RWPE1 (cell line): ENCODE measurements at regions not wholly inside any gene's neighbourhood (a gene's known extent, or its start where the extent isn't known, plus 50 kb on each side); places are given as distances from the start of the nearest gene placed in this dataset.

Experiments used
- CTCF ChIA-PET: fragments of 350-600 bp; sonication (Branson Sonifier 250); formaldehyde crosslinking; extraction: SDS; loops from one replicate; lab custom pipeline; 2021; lab: Yijun Ruan, JAX
- POLR2A ChIA-PET: fragments of 400-600 bp; formaldehyde crosslinking; extraction: SDS; loops from one replicate; lab custom pipeline; 2020; ENCODE audit warnings: antibody characterized with exemption; ENCODE audit not compliant: low non-redundant PET; lab: Yijun Ruan, JAX
- DNase-seq: peaks from one replicate; pipeline ENCODE4 v3.0.0; 2012; ENCODE audit warnings: low spot score
- H3K27ac ChIP-seq: fragments of 450-650 bp; 2 replicates; pipeline ENCODE4 v1.5.1; 2017
- CTCF ChIP-seq: fragments of 450-650 bp; conservative IDR thresholded peaks from 2 replicates; pipeline ENCODE4 v1.5.1; 2017; ENCODE audit warnings: low read depth, mild to moderate bottlenecking

GRCh38 chr3:135326851-135327250 lies 531.8 kb downstream of the EPHB1 start:
- no peak overlapping the region for H3K27ac ChIP-seq
- POLR2A ChIA-PET = no interaction called here
- TF ChIP-seq CTCF = no peak
- no peak for DNase-seq
- CTCF ChIA-PET = no interaction called here

GRCh38 chr3:135328036-135328435 lies 533.0 kb downstream of the EPHB1 start:
- no peak for DNase-seq

DNA sequence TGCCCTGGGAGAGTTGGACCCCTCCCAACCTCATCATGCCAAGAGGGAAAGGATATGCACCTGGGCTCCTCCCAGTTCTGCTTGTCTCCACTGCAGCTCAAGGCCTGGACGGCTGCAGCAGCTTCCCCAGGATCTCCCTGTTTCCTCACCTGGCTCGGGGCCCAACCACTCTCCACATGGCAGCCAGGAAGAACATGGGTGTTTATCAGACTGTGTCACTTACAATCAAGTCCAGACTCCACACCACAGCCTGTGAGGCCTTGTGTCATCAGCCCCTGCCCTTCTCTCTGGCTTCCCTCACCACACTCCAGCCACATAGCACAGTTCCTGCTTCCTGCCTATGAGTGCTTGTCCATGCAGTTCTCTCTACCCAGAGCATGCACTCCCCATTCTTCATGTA lies 534.4 kb downstream of the EPHB1 start:
- no peak for DNase-seq
- ChIA-PET POLR2A (no interaction called here), CTCF (no interaction called here)

More at GRCh38 chr3:135328036-135328435, 533.0 kb downstream of the EPHB1 start:
- ChIA-PET CTCF (no interaction called here), POLR2A (no interaction called here)
- TF ChIP-seq CTCF = no peak
- H3K27ac ChIP-seq = no peak overlapping the region

GRCh38 chr3:135337192-135337591 lies 542.1 kb downstream of the EPHB1 start:
- no peak for DNase-seq
- ChIA-PET POLR2A (no interaction called here), CTCF (interaction anchor here (0.6 kb wide), 2 partner anchors 26 to 400 kb away, joined by 3 read pairs; no protein-coding TSS in a partner anchor)
- H3K27ac ChIP-seq = no peak overlapping the region
- TF ChIP-seq CTCF = no peak

More for the DNA sequence above, 534.4 kb downstream of the EPHB1 start:
- no peak overlapping the region for H3K27ac ChIP-seq
- no peak for TF ChIP-seq CTCF

- CTCF ChIA-PET = no interaction called here
- POLR2A ChIA-PET = no interaction called here
Measured at GRCh38 chr3:135348690-135349089, 553.6 kb downstream of the EPHB1 start.

GRCh38 chr3:135349254-135349948 lies 554.3 kb downstream of the EPHB1 start:
- no peak for TF ChIP-seq CTCF
- no peak for DNase-seq
- CTCF ChIA-PET = no interaction called here
- H3K27ac ChIP-seq = no peak overlapping the region
- POLR2A ChIA-PET = no interaction called here

More at GRCh38 chr3:135348690-135349089, 553.6 kb downstream of the EPHB1 start:
- DNase-seq = no peak
- no peak overlapping the region for H3K27ac ChIP-seq
- no peak for TF ChIP-seq CTCF
